BJ (cell line): ENCODE measurements at regions not wholly inside any gene's neighbourhood (a gene's known extent, or its start where the extent isn't known, plus 50 kb on each side); places are given as distances from the start of the nearest gene placed in this dataset.

Source experiments
- CTCF ChIA-PET: fragments of 350-600 bp; formaldehyde crosslinking; extraction: SDS; loops from one replicate; lab custom pipeline; 2021; ENCODE audit warnings: antibody characterized with exemption, inconsistent platforms; lab: Yijun Ruan, JAX
- POLR2A ChIA-PET: fragments of 300-600 bp; sonication (Branson Sonifier 250); formaldehyde crosslinking; extraction: SDS; loops from one replicate; lab custom pipeline; 2021; ENCODE audit warnings: antibody characterized with exemption; lab: Charles Lee
- DNase-seq: peaks from one replicate; pipeline ENCODE4 v3.0.0-alpha.2; 2011; ENCODE audit warnings: low read depth
- H3K27me3 ChIP-seq: 2 replicates; pipeline ENCODE4 v1.6.0; 2011; ENCODE audit warnings: low read length; ENCODE audit not compliant: control insufficient read depth, insufficient read depth
- H3K36me3 ChIP-seq: 2 replicates; pipeline ENCODE4 v1.5.1; 2011; ENCODE audit warnings: low read length; ENCODE audit not compliant: control insufficient read depth, insufficient read depth
- H3K4me3 ChIP-seq: 2 replicates; pipeline ENCODE4 v1.5.1; 2011; ENCODE audit warnings: low read depth, mild to moderate bottlenecking, control low read depth, low read length
- CTCF ChIP-seq: IDR thresholded peaks from 2 replicates; pipeline ENCODE4 v1.5.1; 2011; ENCODE audit warnings: low read depth, mild to moderate bottlenecking, control low read depth, inconsistent platforms, low read length, moderate library complexity; ENCODE audit not compliant: insufficient read depth

- CTCF ChIA-PET: interaction anchor here (1.2 kb wide), 1 partner anchor 60 kb away, joined by 3 read pairs; no protein-coding TSS in a partner anchor
- Histone ChIP-seq H3K27me3 (peaks cover 5% of the 10 kb centered on the region), H3K36me3 (no peaks in the 10 kb centered on the region), H3K4me3 (no peak overlapping the region)
- no peak for DNase-seq
- POLR2A ChIA-PET: no interaction called here
- TF ChIP-seq CTCF: no peak
Observed at GRCh38 chr2:71865391-71865965, 282.2 kb downstream of the CYP26B1 start.

- ChIA-PET CTCF (interaction anchor here (0.7 to 1.2 kb wide), 2 partner anchors 9 to 131 kb away, joined by 3 read pairs; no protein-coding TSS in a partner anchor), POLR2A (no interaction called here)
- no peak for DNase-seq
- H3K4me3 ChIP-seq: no peak overlapping the region
- H3K27me3 ChIP-seq: peaks cover 1% of the 10 kb centered on the region; the same call in 1 of the 2 replicates
- no peaks in the 10 kb centered on the region for H3K36me3 ChIP-seq
- TF ChIP-seq CTCF: no peak
Observed at GRCh38 chr2:71864085-71864484, 283.6 kb downstream of the CYP26B1 start.

GRCh38 chr2:71863396-71863795 is 284.3 kb downstream of the CYP26B1 start:
- Histone ChIP-seq H3K36me3 (no peaks in the 10 kb centered on the region), H3K4me3 (no peak overlapping the region), H3K27me3 (peaks cover 1% of the 10 kb centered on the region; the same call in 1 of the 2 replicates)
- no peak for TF ChIP-seq CTCF
- CTCF ChIA-PET: interaction anchor here (0.7 to 1.2 kb wide), 3 partner anchors 9 to 132 kb away, joined by 3 read pairs; no protein-coding TSS in a partner anchor
- no peak for DNase-seq
- POLR2A ChIA-PET: no interaction called here

- Histone ChIP-seq H3K4me3 (no peak overlapping the region), H3K36me3 (no peaks in the 10 kb centered on the region), H3K27me3 (peaks cover 1% of the 10 kb centered on the region)
- CTCF ChIA-PET: interaction anchor here (1.2 kb wide), 2 partner anchors 10 to 16 kb away, joined by 3 read pairs; no protein-coding TSS in a partner anchor
- no peak for TF ChIP-seq CTCF
- POLR2A ChIA-PET: no interaction called here
- no peak for DNase-seq
Observed at GRCh38 chr2:71862921-71863320, 284.7 kb downstream of the CYP26B1 start.

- POLR2A ChIA-PET: no interaction called here
- Histone ChIP-seq H3K27me3 (peaks cover 1% of the 10 kb centered on the region), H3K4me3 (no peak overlapping the region), H3K36me3 (no peaks in the 10 kb centered on the region)
- no peak for DNase-seq
- TF ChIP-seq CTCF: no peak
- CTCF ChIA-PET: no interaction called here
Observed at GRCh38 chr2:71861186-71862160, 286.2 kb downstream of the CYP26B1 start.
